Left ventricle myocardium superior (tissue), 1 donor: ENCODE measurements at regions not wholly inside any gene's neighbourhood (a gene's known extent, or its start where the extent isn't known, plus 50 kb on each side); places are given as distances from the start of the nearest gene placed in this dataset.
"Not testable (repeated sequence)": the region's sequence is repeated elsewhere in the genome, so short reads cannot be mapped to it uniquely, and the experiment has no call there.

Experiments
- ATAC-seq: fragments of 200-7000 bp; cut with Tn5 transposase; one replicate; pipeline ENCODE4 v1.9.1; 2020; ENCODE audit warnings: mild to moderate bottlenecking, moderate library complexity
- DNase-seq: peaks from one replicate; pipeline ENCODE4 v3.0.0-alpha.2; 2020
- intact Hi-C: fragments of 100-400 bp; cut with micrococcal nuclease; formaldehyde crosslinking; loops from one replicate; pipeline ENCODE4 v1.11.0; 2022
- donor health status: DM: no; HTN: yes; CAD: no; lungs with severe emphysema.

DNA sequence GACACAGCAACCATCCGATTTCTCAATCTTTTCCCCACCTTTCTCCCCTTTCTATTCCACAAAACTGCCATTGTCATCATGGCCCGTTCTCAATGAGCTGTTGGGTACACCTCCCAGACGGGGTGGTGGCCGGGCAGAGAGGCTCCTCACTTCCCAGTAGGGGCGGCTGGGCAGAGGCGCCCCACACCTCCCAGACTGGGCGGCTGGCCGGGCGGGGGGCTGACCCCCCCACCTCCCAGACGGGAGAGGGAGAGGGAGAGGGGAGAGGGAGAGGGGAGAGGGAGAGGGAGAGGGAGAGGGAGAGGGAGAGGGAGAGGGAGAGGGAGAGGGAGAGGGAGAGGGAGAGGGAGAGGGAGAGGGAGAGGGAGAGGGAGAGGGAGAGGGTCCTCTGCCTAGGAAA, 91.9 kb upstream of the NXPH2 start:
- ATAC-seq, intact Hi-C loops, DNase-seq: not testable (repeated sequence)

DNA sequence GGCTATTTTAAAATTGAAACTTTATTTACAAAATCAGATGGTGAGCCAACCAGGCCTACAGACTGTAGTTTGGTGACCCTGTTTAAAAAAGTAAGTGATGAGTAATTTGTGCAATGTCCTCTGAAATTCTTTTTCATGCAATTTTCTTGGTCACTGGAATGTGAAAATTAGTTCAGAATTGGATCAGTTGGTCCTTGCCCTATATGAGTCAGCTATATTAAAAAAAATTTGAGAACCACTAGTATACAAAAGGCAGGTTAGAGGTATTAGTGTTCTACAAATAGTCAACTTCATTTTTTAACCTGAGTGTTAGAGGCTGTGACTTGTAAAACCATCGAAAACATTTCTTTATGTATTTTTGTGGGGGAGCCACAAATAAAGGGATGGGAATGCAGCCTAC, 91.1 kb upstream of the NXPH2 start:
- intact Hi-C loops, result no loop called here
- ATAC-seq (no peak), DNase-seq (no peak)

DNA sequence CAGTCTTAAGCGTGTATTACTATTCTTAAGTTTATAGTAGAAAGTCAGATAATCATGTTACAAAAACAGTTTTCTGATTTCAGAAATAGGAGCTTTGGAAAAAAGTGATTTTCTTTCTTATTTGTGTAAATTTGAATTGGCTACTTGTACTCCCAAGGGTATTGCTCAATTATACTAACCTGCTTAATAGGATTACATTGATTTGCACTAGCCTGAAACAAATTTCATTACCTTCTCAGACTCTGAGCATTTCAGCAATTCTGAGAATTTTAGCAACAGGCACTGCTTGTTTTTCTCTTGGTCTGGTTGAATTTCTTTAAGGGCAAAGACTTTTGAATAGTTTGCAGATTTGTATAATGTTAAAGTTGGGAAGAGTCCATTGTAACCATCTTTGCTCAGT, 87.2 kb upstream of the NXPH2 start:
- no peak for ATAC-seq
- intact Hi-C loops, result no loop called here
- DNase-seq, result no peak

DNA sequence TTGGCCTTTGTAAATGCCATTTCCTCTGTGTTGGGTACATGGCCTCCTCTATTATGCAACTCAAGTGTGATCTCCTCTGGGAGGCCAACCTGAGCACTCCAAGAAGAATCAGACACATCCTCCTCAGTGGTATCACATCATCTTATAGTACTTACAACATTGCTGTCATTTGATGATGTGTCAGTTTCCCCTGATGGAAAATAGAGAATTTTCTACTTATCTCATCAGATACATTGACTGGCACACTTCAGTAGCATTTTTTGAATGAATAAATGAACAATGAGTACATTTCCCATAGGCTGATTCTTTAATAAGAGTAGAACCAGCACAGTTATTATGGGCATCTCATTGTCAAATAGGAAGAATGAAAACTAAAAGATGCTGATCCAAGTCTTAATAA, 86.6 kb upstream of the NXPH2 start:
- no peak for ATAC-seq
- DNase-seq, result no peak
- intact Hi-C loops, result no loop called here

DNA sequence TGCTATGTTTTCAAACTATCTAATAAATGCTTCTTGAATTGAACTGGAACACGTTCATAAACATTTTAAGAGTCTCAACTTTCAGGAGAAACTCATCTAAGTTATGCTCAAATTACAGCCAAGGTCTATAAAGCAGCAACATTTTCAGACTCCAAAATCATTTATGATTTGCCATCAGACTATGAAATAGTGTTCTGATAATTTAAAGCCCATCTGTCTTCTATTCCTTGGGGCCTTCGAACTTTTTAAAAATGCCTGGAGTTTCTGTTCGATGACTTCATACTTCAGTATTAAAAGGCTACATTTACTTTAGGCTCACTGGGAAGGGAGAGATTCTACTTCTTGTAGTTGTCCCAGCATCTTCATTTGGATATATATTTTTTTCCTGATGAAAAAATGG, 73.6 kb upstream of the NXPH2 start:
- no peak for ATAC-seq
- intact Hi-C loops, result no loop called here
- DNase-seq, result no peak

DNA sequence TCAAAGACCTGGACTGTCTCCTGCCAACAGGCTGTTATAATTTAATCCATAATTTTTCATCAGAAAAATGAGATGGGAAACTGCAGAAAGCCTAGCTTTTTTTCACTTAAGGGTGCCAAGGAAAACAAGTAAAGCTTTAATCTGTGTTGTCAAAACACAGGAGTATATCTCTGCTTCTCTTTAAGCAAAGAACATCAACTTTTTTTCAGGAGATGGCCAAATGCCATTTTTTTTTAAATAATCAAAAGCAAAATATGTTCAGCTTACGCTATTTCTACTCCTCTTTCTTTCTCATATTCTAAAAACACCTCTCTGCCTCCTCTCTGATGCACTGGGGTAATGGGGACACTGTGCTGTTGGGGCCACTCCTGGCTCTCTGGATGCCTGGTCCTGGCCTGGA, 73.1 kb upstream of the NXPH2 start:
- no peak for DNase-seq
- no peak for ATAC-seq
- intact Hi-C loops, result no loop called here

DNA sequence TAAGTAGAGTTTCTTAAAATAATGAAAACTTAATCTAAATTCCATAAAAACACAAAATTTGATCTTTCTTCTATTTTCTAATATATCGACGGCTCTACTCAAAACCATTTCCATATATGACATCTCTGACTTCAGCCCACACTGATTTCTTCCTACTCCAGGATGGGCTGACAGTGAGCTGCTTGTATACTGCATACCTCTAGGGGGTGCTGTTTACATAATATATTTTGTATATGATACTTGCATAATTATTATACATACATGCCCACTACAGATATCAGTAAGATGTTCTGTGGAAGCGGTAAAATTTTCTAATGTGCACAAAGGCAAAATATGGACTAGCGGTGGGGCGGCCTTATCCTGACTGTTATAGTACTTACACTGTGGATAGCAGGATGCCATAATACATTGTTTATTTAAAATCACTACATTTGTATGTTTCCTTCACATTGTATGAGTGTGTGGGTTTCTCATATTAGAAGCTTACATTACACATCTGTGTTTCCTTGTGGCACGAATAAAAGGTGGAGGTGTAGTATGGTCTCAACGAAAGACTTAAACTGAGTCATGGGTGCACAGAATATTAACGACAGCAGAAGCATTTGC, 66.1 kb upstream of the NXPH2 start:
- DNase-seq (no peak), ATAC-seq (no peak)
- intact Hi-C loops, result no loop called here

DNA sequence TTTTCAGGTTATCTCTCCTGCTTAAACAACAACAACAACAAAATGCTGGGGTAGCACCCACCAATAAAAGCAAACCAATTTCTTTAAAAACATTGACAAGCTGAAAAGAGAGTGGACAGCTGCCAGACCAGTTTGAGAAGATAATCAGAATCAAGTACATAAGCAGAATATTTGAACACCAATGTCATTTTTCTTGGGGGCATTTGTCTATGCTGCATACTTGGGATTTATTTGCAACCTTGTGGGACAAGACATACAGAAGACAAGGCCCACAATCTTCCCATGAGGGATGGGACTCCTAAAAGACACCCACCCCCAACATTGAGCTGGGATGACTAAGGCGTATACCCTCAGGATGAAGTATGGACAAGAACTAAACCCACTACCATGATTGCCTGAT, 62.2 kb upstream of the NXPH2 start:
- DNase-seq, result no peak
- no peak for ATAC-seq
- intact Hi-C loops, result no loop called here

DNA sequence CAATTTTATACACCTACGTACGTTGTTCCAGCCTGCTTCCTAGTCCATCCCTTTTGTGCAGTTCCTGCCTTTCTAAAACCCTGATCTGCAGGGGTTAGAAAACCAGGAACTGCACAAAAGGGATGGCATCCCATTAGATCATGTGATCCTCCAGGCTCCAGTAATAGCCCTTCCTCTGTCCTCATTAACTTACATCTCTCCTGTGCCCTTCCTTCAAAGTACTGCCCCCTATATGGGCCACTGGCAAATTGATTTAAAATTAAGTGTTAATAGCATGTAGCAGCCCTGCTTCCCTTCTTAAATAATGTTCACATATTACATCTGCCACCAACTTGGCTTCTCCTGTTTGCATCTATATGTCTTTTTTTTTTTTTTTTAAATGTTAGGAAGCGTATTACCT, 61.3 kb upstream of the NXPH2 start:
- intact Hi-C loops, result no loop called here
- ATAC-seq, result no peak

DNA sequence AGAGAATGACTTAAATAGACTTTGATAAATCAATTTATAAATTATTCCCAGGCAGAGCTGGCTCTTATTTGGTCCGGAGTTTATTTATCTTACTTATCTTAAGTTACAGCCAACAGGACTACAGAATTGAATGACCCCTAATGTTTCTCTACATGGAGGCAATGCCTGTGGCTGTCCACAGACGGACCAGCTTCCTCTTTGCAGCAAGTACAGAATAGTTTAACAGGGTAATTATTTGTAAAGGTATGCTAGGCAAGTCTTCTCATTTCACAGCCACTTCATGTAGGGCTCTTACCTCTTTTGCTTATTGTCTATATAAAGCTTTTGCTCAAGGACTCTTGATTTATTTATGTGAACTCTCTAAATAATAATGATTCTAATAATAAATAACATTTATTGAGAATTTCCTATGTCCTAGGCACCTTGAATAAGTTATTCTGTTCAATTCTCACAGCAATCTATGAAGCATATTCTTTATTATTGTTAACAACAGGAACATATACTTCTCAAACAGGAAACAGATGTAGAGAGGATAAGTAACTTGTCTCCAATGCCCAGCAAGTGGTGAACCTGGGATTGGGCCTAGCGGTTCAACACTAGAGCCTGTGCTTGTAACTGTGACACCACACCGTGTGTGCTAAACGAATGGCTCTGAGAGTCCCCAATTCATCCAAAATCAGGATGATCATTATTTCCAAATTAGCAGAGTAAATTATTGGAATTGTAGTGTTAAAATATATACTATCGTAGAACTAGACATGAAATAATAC, 58.8 kb upstream of the NXPH2 start:
- no peak for DNase-seq
- ATAC-seq, result no peak
- intact Hi-C loops, result no loop called here

More for the DNA sequence above, 61.3 kb upstream of the NXPH2 start:
- DNase-seq, result no peak

DNA sequence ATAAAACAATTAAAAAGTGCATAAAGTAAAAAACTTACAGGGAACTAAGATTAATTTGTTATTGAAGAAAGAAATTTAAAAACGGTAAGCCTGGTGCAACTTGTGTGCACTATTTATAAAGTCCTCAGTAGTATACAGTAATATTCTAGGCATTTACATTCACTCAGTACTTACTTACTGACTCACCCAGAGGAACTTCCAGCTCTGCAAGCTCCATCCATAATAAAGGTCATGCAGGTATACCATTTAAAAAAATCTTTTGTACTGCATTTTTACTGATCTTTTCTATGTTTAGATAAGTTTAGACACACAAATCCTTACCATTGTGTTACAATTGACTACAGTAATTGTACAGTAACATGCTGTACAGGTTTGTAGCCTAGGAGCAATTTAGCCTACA, 51.5 kb upstream of the NXPH2 start:
- intact Hi-C loops, result no loop called here
- DNase-seq (no peak), ATAC-seq (no peak)

DNA sequence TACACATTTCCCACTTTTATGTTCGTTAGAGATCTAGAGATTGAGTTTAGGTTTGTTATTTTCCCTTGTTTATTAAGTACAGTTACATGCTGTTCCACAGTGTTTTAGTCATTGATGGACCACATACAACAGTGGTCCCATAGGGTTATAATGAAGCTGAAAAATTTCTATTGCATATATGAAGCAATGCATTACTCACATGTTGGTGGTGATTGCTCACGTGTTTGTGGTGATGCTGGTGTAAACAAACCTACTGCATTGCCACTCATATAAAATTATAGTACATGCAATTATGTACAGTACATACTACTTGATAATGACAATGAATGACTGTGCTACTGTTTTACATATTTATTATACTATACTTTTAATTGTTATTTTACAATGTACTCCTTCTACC, 51.0 kb upstream of the NXPH2 start:
- DNase-seq (no peak), ATAC-seq (no peak)
- intact Hi-C loops, result no loop called here

DNA sequence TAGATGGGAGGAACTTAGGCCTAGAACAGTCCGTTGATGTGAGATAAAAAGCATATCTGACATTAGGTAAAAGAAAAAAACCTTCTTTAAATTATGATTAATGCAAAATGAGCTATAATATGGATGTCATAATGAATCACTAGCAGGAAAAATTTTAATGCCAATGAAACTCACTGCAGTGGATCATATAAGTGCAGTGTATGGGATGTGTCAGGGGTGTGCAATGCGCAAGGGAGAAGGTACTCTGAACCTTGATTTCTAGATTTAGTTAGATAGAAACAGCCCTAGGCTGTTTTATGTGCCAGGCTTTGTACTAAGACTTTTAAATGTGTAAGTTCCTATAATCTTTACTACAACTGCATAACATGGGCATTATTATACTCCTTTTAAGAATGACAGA, 50.4 kb upstream of the NXPH2 start:
- ATAC-seq, result no peak
- intact Hi-C loops, result no loop called here
- DNase-seq, result no peak
